COLO829 (cell line): ENCODE measurements at regions not wholly inside any gene's neighbourhood (a gene's known extent, or its start where the extent isn't known, plus 50 kb on each side); places are given as distances from the start of the nearest gene placed in this dataset.

Experiments used
- DNase-seq: peaks from one replicate; pipeline ENCODE4 v3.0.0; 2012; ENCODE audit warnings: low spot score

- no peak for DNase-seq
Measured at GRCh38 chr3:137204409-137204808, 246.6 kb downstream of the IL20RB start.

- no peak for DNase-seq
Measured at GRCh38 chr3:137205394-137206045, 247.7 kb downstream of the IL20RB start.

GRCh38 chr3:137207616-137208015 lies 249.8 kb downstream of the IL20RB start:
- DNase-seq = no peak

- DNase-seq = peak; percentile 13
Measured at GRCh38 chr3:137217733-137218132, 259.9 kb downstream of the IL20RB start.

GRCh38 chr3:137219801-137220445 lies 262.1 kb downstream of the IL20RB start:
- DNase-seq = no peak

GRCh38 chr3:137222736-137223225 lies 265.0 kb downstream of the IL20RB start:
- DNase-seq = no peak

- no peak for DNase-seq
Measured at GRCh38 chr3:137224464-137224863, 266.7 kb downstream of the IL20RB start.

GRCh38 chr3:137242836-137243400 lies 285.1 kb downstream of the IL20RB start:
- no peak for DNase-seq

GRCh38 chr3:137246491-137246890 lies 288.7 kb downstream of the IL20RB start:
- no peak for DNase-seq

- DNase-seq = no peak
Measured at GRCh38 chr3:137249311-137249940, 291.6 kb downstream of the IL20RB start.

- DNase-seq = no peak
Measured at GRCh38 chr3:137259089-137259488, 301.3 kb downstream of the IL20RB start.

- no peak for DNase-seq
Measured at GRCh38 chr3:137259701-137260100, 301.9 kb downstream of the IL20RB start.

GRCh38 chr3:137264071-137264820 lies 306.5 kb downstream of the IL20RB start:
- no peak for DNase-seq

GRCh38 chr3:137264843-137265330 lies 307.1 kb downstream of the IL20RB start:
- no peak for DNase-seq

- no peak for DNase-seq
Measured at GRCh38 chr3:137282871-137283270, 325.1 kb downstream of the IL20RB start.

- DNase-seq = no peak
Measured at GRCh38 chr3:137285924-137286323, 328.1 kb downstream of the IL20RB start.

- no peak for DNase-seq
Measured at GRCh38 chr3:137293086-137293485, 335.3 kb downstream of the IL20RB start.

- no peak for DNase-seq
Measured at GRCh38 chr3:137294139-137294538, 336.4 kb downstream of the IL20RB start.

- DNase-seq = no peak
Measured at GRCh38 chr3:137294839-137295238, 337.1 kb downstream of the IL20RB start.

GRCh38 chr3:137295336-137295735 lies 337.6 kb downstream of the IL20RB start:
- no peak for DNase-seq

- no peak for DNase-seq
Measured at GRCh38 chr3:137296116-137296515, 338.3 kb downstream of the IL20RB start.

- no peak for DNase-seq
Measured at GRCh38 chr3:137297770-137298169, 340.0 kb downstream of the IL20RB start.
